BE2C (cell line): ENCODE measurements at regions not wholly inside any gene's neighbourhood (a gene's known extent, or its start where the extent isn't known, plus 50 kb on each side); places are given as distances from the start of the nearest gene placed in this dataset.

Experiments
- DNase-seq: peaks from one replicate; pipeline ENCODE4 v3.0.0-alpha.2; 2020
- H3K27me3 ChIP-seq: fragments of 250-450 bp; sonication (Bioruptor Pico); 2 replicates; pipeline ENCODE4 v1.5.1; 2020; ENCODE audit warnings: mild to moderate bottlenecking
- H3K36me3 ChIP-seq: fragments of 250-450 bp; sonication (Bioruptor Pico); 2 replicates; pipeline ENCODE4 v1.5.1; 2020; ENCODE audit warnings: mild to moderate bottlenecking
- H3K4me1 ChIP-seq: fragments of 250-450 bp; sonication (Bioruptor Pico); 2 replicates; pipeline ENCODE4 v1.5.1; 2020
- H3K4me3 ChIP-seq: 2 replicates; pipeline ENCODE4 v1.5.1; 2011; ENCODE audit warnings: low read depth, low read length
- H3K9me3 ChIP-seq: fragments of 250-450 bp; sonication (Bioruptor Pico); 2 replicates; pipeline ENCODE4 v1.5.1; 2020
- CTCF ChIP-seq: IDR thresholded peaks from 2 replicates; pipeline ENCODE4 v1.5.1; 2012; ENCODE audit warnings: mild to moderate bottlenecking, low read depth, low read length

- Histone ChIP-seq H3K9me3 (no peaks in the 10 kb centered on the region), H3K4me3 (no peak overlapping the region), H3K27me3 (no peaks in the 10 kb centered on the region), H3K36me3 (no peaks in the 10 kb centered on the region), H3K4me1 (peaks cover 5% of the 10 kb centered on the region; the same call in 1 of the 2 replicates)
- no peak for DNase-seq
- TF ChIP-seq CTCF, result no peak
These were observed 1370.3 kb upstream of the SLC10A2 start for GRCh38 chr13:104436555-104436954.

DNA sequence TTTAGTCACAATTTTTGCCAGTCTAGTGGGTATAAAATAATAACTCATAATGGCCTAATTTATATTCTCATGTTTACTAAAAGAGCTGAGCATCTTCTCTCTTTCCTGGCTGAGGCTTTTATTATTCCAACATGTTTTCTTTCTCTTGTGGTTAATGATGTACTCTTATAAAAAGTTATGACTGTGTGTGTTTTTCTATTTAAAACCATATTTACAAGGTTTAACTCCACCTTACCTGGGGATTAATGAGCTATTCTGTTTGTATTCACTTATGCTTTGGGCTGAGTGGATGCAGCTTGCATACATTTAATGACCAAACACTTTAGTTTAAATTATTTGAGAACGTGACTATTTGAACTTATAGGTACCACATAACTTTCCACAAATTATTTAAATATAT, 1365.7 kb upstream of the SLC10A2 start:
- no peak for TF ChIP-seq CTCF
- no peak for DNase-seq
- Histone ChIP-seq H3K4me3 (no peak overlapping the region), H3K27me3 (no peaks in the 10 kb centered on the region), H3K9me3 (no peaks in the 10 kb centered on the region), H3K36me3 (no peaks in the 10 kb centered on the region), H3K4me1 (peaks cover 5% of the 10 kb centered on the region; the same call in 1 of the 2 replicates)

DNA sequence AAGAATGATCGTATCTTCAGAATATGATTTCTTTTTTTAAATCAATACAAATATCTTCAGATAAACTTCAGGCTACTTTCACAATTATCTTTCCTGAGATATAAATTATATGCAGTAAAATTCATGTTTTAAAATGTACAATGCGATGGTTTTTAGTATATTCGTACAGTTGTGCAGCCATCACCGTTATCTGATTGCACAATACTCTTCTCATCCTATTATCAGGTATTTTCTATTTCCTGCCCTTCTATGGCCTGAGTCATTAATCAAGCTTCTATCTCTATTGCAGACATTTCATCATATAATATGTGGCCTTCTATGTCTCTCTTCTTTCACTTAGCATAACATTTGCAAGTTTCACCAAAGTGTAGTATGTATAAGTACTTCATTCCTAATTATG, 1360.2 kb upstream of the SLC10A2 start:
- no peak overlapping the region for H3K4me3 ChIP-seq
- H3K27me3 ChIP-seq, result no peaks in the 10 kb centered on the region
- DNase-seq, result no peak
- no peaks in the 10 kb centered on the region; the same call in 1 of the 2 replicates for H3K4me1 ChIP-seq
- TF ChIP-seq CTCF, result no peak
- no peaks in the 10 kb centered on the region for H3K36me3 ChIP-seq
- no peaks in the 10 kb centered on the region for H3K9me3 ChIP-seq

- TF ChIP-seq CTCF, result no peak
- H3K36me3 ChIP-seq, result no peaks in the 10 kb centered on the region
- no peaks in the 10 kb centered on the region for H3K9me3 ChIP-seq
- no peak overlapping the region for H3K4me3 ChIP-seq
- DNase-seq, result no peak
- no peaks in the 10 kb centered on the region for H3K27me3 ChIP-seq
- H3K4me1 ChIP-seq, result peaks cover 23% of the 10 kb centered on the region
These were observed 1356.5 kb upstream of the SLC10A2 start for GRCh38 chr13:104422668-104423067.

DNA sequence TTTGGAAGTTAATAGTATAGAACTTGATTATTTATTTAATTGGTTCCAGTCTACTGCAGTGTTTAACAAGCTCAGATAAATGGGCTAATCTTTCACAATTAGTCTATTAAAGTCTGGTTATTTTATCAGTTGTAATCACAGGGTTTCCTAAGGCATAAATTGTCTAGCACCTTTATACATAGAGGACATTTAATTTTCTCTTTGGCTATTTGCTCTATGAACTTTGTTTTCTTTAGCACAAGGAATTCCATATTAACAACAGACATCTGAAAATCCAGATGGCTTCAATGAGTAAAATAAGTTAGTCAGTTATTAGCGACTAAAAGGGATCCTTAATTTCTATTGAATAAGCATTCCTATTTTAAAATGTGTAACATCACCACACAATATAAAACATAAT, 1350.8 kb upstream of the SLC10A2 start:
- no peak for DNase-seq
- TF ChIP-seq CTCF, result no peak

GRCh38 chr13:104414771-104415170, 1348.6 kb upstream of the SLC10A2 start:
- DNase-seq, result no peak
- peaks cover 41% of the 10 kb centered on the region for H3K4me1 ChIP-seq
- no peak for TF ChIP-seq CTCF
- H3K27me3 ChIP-seq, result no peaks in the 10 kb centered on the region
- H3K4me3 ChIP-seq, result no peak overlapping the region
- H3K9me3 ChIP-seq, result no peaks in the 10 kb centered on the region
- no peaks in the 10 kb centered on the region for H3K36me3 ChIP-seq

More for the DNA sequence above, 1350.8 kb upstream of the SLC10A2 start:
- Histone ChIP-seq H3K4me3 (no peak overlapping the region), H3K36me3 (no peaks in the 10 kb centered on the region), H3K27me3 (no peaks in the 10 kb centered on the region), H3K9me3 (no peaks in the 10 kb centered on the region), H3K4me1 (peaks cover 46% of the 10 kb centered on the region)
